Loucy (cell line): ENCODE measurements at regions not wholly inside any gene's neighbourhood (a gene's known extent, or its start where the extent isn't known, plus 50 kb on each side); places are given as distances from the start of the nearest gene placed in this dataset.

Source experiments
- CTCF ChIP-seq: fragments of 200-600 bp; sonication (generic); conservative IDR thresholded peaks from 2 replicates; pipeline ENCODE4 v1.5.1; 2014; ENCODE audit warnings: mild to moderate bottlenecking, antibody characterized with exemption, low read length
- EZH2phosphoT487 ChIP-seq: fragments of 200-600 bp; IDR thresholded peaks from 2 replicates; pipeline ENCODE4 v1.6.1; 2018; ENCODE audit warnings: antibody characterized with exemption, mild to moderate bottlenecking, moderate library complexity, borderline replicate concordance

- TF ChIP-seq CTCF (no peak), EZH2phosphoT487 (no peak)
These were observed 93.7 kb downstream of the KIF26A start for GRCh38 chr14:104232070-104232484.
